ENCODE measurements at regions not wholly inside any gene's neighbourhood (a gene's known extent, or its start where the extent isn't known, plus 50 kb on each side); places are given as distances from the start of the nearest gene placed in this dataset.

DNA sequence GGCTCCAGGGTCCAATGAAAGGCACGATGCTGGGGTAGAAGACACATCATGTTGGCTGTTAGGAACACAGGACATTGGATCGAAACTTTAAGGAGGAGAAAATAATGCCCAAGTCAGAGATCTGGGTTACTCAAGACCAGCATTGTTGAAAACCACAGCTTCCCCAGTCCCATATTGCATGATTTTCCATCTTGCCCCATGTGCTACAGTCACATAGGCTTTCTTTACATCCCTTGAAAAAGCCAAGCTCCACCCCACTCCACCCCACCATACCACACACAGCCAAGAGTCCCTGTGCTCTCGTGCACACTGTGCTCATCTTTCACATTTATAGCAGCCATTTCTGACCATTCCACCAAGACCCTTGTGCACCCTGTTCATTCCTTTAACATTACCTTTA lies 636.2 kb downstream of the DIAPH3 start:
- TF ChIP-seq GATA2 (IDR thresholded peaks at IDR 0.05; ENCODE audit: low read depth, low read length), result no peak
- no peak for TF ChIP-seq GATA3 (IDR thresholded peaks at IDR 0.05; ENCODE audit: low read depth, low read length)

Measured in SH-SY5Y (cell line).